Thymus (tissue), 11 donors: ENCODE measurements at regions not wholly inside any gene's neighbourhood (a gene's known extent, or its start where the extent isn't known, plus 50 kb on each side); places are given as distances from the start of the nearest gene placed in this dataset.

ENCODE experiments used
- DNase-seq, 9 donors: peaks; one replicate each; pipeline ENCODE4 v3.0.0-alpha.2; 2013; ENCODE audit warnings: low spot score in 9 of 9, low read depth in 6 of 9, missing footprints in 1 of 9
- H3K27ac ChIP-seq, 2 donors: one replicate each; pipeline ENCODE4 v1.5.1; 2013; ENCODE audit warnings: control low read depth in 1 of 2, low read depth in 1 of 2, low read length in 1 of 2, mild to moderate bottlenecking in 1 of 2, moderate library complexity in 1 of 2
- H3K27me3 ChIP-seq, 2 donors: one replicate each; pipeline ENCODE4 v1.5.1; 2013; ENCODE audit warnings: low read length in 1 of 2; ENCODE audit not compliant: control insufficient read depth in 2 of 2, insufficient read depth in 1 of 2
- H3K36me3 ChIP-seq, 2 donors: one replicate each; pipeline ENCODE4 v1.5.1; 2013; ENCODE audit warnings: low read length in 1 of 2, mild to moderate bottlenecking in 1 of 2, moderate library complexity in 1 of 2; ENCODE audit not compliant: control insufficient read depth in 2 of 2, insufficient read depth in 2 of 2
- H3K4me1 ChIP-seq, 2 donors: one replicate each; pipeline ENCODE4 v1.5.1; 2013; ENCODE audit warnings: low read length in 2 of 2; ENCODE audit not compliant: control insufficient read depth in 2 of 2, insufficient read depth in 2 of 2
- H3K4me3 ChIP-seq, 2 donors: one replicate each; pipeline ENCODE4 v1.5.1; 2013; ENCODE audit warnings: low read length in 2 of 2, control low read depth in 1 of 2, mild to moderate bottlenecking in 1 of 2
- H3K9me3 ChIP-seq, 2 donors: one replicate each; pipeline ENCODE4 v1.5.1; 2013; ENCODE audit warnings: low read length in 1 of 2, mild to moderate bottlenecking in 1 of 2; ENCODE audit not compliant: control insufficient read depth in 2 of 2, insufficient read depth in 1 of 2
- WGBS: extraction: QIAGEN DNeasy Blood & Tissue Kit; methylation state at CpG from one replicate; pipeline ENCODE4 v1.1.7; 2013; 5-methylcytosine and 5-hydroxymethylcytosine counted together
- donor health status: healthy.

GRCh38 chr10:131694168-131694780, 206.5 kb upstream of the PPP2R2D start:
- H3K27ac ChIP-seq = no peak overlapping the region
- H3K9me3 ChIP-seq = no peaks in the 10 kb centered on the region
- peaks cover 0 to 3% of the 10 kb centered on the region in 2 donors for H3K4me1 ChIP-seq
- no peaks in the 10 kb centered on the region for H3K27me3 ChIP-seq
- DNase-seq = no peak
- H3K36me3 ChIP-seq = no peaks in the 10 kb centered on the region
- no peak overlapping the region for H3K4me3 ChIP-seq
- WGBS = 91% methylated on average over 11 of the region's 11 CpGs

DNA sequence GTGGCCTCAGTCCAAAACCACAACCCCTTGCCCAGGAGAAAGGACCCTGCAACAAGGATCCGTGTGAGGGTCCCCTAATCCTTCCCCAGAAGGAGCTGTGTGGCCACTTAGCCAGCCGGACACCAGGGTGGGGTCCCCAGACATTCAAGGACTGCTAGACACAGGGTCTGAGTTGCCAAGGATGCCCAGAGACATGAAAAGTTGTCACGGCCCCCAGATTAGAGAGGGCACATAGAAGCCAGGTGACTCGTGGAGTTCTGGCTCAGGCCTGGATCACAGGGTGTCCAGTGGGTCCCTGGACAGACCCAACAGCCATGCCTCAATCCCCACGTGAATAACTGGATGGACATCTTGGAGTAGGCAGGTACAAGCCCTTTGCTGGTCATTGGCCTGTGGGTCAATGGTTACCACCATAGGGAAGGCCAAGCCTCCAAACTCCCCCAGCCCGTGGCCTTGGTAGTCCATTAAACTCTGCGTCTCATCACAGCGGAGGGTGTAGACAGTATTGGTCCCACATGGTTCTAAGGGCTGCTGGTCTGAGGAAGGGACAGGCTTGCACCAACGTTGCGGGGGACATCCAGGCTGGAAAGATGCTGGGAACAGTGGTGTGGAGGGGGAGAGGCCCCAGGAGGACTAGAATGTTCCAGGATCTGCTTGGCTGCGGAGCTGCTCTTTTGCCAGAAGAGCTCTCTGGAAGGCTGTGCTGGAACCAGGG, 205.9 kb upstream of the PPP2R2D start:
- no peak overlapping the region for H3K4me3 ChIP-seq
- H3K9me3 ChIP-seq = no peaks in the 10 kb centered on the region
- H3K27me3 ChIP-seq = no peaks in the 10 kb centered on the region
- WGBS = 89% methylated on average over 11 of the region's 11 CpGs
- no peak overlapping the region for H3K27ac ChIP-seq
- no peaks in the 10 kb centered on the region for H3K36me3 ChIP-seq
- no peak for DNase-seq
- H3K4me1 ChIP-seq = peaks cover 0 to 3% of the 10 kb centered on the region in 2 donors

DNA sequence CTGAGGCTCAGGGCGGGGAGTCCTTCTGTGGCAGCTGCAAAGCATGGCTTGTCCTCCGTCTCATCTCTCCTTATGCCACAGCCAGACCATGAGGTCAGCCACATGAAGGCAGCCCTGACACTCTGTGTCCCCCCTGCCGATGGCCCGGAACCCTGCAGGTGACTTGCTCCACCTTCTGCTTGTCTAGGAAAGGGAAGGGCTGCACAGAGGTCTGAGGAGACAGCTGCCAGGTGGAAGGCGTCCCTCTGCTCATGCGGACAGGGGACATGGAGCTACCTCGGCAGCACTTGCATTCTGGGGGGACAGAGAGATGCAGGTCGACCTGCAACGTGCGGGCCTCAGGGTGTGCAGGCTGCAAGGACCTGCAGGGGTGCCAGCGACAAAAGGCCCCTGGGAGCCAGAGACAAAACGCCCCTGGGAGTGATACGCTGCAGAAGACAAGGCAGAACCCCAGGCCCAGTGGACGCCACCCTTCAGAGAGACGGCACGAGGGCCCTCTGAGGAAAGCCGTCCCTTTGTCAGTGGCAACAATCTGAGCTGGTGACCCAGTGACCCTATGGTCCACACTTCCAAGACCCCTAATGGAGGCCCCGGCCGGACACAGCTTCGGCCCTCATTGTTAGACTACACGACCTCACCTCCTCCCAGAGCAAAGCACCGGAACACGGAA, 205.2 kb upstream of the PPP2R2D start:
- H3K27me3 ChIP-seq = no peaks in the 10 kb centered on the region
- DNase-seq = no peak
- H3K9me3 ChIP-seq = no peaks in the 10 kb centered on the region
- 68% methylated on average over 23 of the region's 23 CpGs for WGBS
- H3K4me3 ChIP-seq = no peak overlapping the region
- H3K4me1 ChIP-seq = peaks cover 0 to 3% of the 10 kb centered on the region in 2 donors
- H3K36me3 ChIP-seq = no peaks in the 10 kb centered on the region
- H3K27ac ChIP-seq = no peak overlapping the region

GRCh38 chr10:131697476-131698128, 203.2 kb upstream of the PPP2R2D start:
- H3K9me3 ChIP-seq = no peaks in the 10 kb centered on the region
- 82% methylated on average over 21 of the region's 21 CpGs for WGBS
- H3K4me1 ChIP-seq = peaks cover 0 to 3% of the 10 kb centered on the region in 2 donors
- H3K4me3 ChIP-seq = no peak overlapping the region
- H3K27ac ChIP-seq = no peak overlapping the region
- H3K36me3 ChIP-seq = no peaks in the 10 kb centered on the region
- no peaks in the 10 kb centered on the region for H3K27me3 ChIP-seq
- DNase-seq = no peak

- H3K27me3 ChIP-seq = no peaks in the 10 kb centered on the region
- WGBS = 94% methylated on average over 10 of the region's 10 CpGs
- H3K27ac ChIP-seq = no peak overlapping the region
- no peaks in the 10 kb centered on the region for H3K36me3 ChIP-seq
- H3K4me3 ChIP-seq = no peak overlapping the region
- DNase-seq = no peak
- peaks cover 0 to 3% of the 10 kb centered on the region in 2 donors for H3K4me1 ChIP-seq
- H3K9me3 ChIP-seq = no peaks in the 10 kb centered on the region
Measured at GRCh38 chr10:131698232-131698631, 202.6 kb upstream of the PPP2R2D start.

GRCh38 chr10:131698986-131699385, 201.8 kb upstream of the PPP2R2D start:
- H3K4me1 ChIP-seq = peaks cover 0 to 3% of the 10 kb centered on the region in 2 donors
- DNase-seq = no peak
- 92% methylated on average over 12 of the region's 12 CpGs for WGBS
- H3K4me3 ChIP-seq = no peak overlapping the region
- H3K36me3 ChIP-seq = no peaks in the 10 kb centered on the region
- no peak overlapping the region for H3K27ac ChIP-seq
- H3K9me3 ChIP-seq = no peaks in the 10 kb centered on the region
- no peaks in the 10 kb centered on the region for H3K27me3 ChIP-seq

DNA sequence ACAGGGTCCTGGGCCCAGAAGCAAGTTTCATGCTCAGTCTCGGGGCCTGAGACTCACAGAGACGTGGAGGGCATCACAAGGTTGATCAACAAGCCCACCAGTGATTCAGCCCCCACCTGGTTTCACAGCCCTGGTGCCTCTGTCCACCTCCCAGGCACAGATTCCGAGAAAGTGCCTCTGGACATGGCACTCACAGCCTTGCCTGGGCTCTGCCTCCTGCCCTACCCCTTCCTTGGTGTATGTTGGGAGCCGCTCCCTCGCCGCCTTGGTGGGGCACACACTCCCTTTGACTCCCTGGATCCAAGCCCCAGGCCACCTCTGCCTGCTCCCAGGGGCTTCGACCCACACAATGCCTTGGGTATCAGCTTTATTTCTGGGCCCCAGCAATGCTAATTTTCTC, 200.8 kb upstream of the PPP2R2D start:
- Histone ChIP-seq H3K4me1 (peaks cover 0 to 3% of the 10 kb centered on the region in 2 donors), H3K27me3 (no peaks in the 10 kb centered on the region), H3K9me3 (no peaks in the 10 kb centered on the region), H3K27ac (no peak overlapping the region), H3K36me3 (no peaks in the 10 kb centered on the region), H3K4me3 (no peak overlapping the region)
- WGBS = 84% methylated on average over 7 of the region's 7 CpGs
- DNase-seq = no peak

DNA sequence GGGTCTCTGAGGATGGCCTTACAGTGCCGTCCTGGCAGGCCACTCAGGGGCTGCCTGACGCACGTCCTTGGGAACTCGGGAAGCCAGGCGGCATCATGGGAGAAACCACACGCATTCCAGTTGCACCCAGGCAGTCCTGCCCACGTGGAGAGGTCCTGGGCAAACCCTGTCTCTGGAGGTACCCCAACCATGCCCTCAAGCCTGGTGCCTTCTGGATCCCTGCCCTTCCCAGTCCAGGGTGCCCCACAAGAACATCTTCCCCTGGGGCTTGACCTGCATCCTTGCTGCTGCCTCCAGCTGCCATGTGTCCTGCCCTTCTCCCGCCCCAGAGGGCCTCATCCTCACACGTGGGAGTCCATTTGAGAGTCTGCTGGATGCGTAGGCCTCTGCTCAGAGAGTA, 200.3 kb upstream of the PPP2R2D start:
- Histone ChIP-seq H3K27ac (no peak overlapping the region), H3K27me3 (no peaks in the 10 kb centered on the region), H3K4me1 (peaks cover 0 to 3% of the 10 kb centered on the region in 2 donors), H3K4me3 (no peak overlapping the region), H3K9me3 (no peaks in the 10 kb centered on the region), H3K36me3 (no peaks in the 10 kb centered on the region)
- 86% methylated on average over 10 of the region's 10 CpGs for WGBS
- no peak for DNase-seq
